Spinal cord (tissue), 9 donors: ENCODE measurements at regions not wholly inside any gene's neighbourhood (a gene's known extent, or its start where the extent isn't known, plus 50 kb on each side); places are given as distances from the start of the nearest gene placed in this dataset.

Source experiments
- DNase-seq, 6 donors: peaks; one replicate each; pipeline versions ENCODE4 v3.0.0 to v3.0.0-alpha.2; 2013 to 2015; ENCODE audit warnings: low spot score in 6 of 6, low read depth in 4 of 6
- H3K27ac ChIP-seq: one replicate; pipeline ENCODE4 v1.5.1; 2013; ENCODE audit warnings: low read depth, low read length, control low read depth
- H3K27me3 ChIP-seq: one replicate; pipeline ENCODE4 v1.6.1; 2013; ENCODE audit warnings: low read length; ENCODE audit not compliant: control insufficient read depth, insufficient read depth
- H3K36me3 ChIP-seq: one replicate; pipeline ENCODE4 v1.6.1; 2013; ENCODE audit warnings: low read length; ENCODE audit not compliant: control insufficient read depth, insufficient read depth
- H3K4me1 ChIP-seq: one replicate; pipeline ENCODE4 v1.6.1; 2013; ENCODE audit warnings: low read length; ENCODE audit not compliant: control insufficient read depth, insufficient read depth
- H3K4me3 ChIP-seq: one replicate; pipeline ENCODE4 v1.5.1; 2013; ENCODE audit warnings: low read depth, low read length, control low read depth
- H3K9me3 ChIP-seq: one replicate; pipeline ENCODE4 v1.6.1; 2013; ENCODE audit warnings: low read length; ENCODE audit not compliant: control insufficient read depth, insufficient read depth
- WGBS: methylation state at CpG from one replicate; pipeline ENCODE4 v1.1.5; 2013; ENCODE audit warnings: missing lambda C conversion rate; ENCODE audit not compliant: insufficient coverage; 5-methylcytosine and 5-hydroxymethylcytosine counted together
- donor health status: healthy.

DNA sequence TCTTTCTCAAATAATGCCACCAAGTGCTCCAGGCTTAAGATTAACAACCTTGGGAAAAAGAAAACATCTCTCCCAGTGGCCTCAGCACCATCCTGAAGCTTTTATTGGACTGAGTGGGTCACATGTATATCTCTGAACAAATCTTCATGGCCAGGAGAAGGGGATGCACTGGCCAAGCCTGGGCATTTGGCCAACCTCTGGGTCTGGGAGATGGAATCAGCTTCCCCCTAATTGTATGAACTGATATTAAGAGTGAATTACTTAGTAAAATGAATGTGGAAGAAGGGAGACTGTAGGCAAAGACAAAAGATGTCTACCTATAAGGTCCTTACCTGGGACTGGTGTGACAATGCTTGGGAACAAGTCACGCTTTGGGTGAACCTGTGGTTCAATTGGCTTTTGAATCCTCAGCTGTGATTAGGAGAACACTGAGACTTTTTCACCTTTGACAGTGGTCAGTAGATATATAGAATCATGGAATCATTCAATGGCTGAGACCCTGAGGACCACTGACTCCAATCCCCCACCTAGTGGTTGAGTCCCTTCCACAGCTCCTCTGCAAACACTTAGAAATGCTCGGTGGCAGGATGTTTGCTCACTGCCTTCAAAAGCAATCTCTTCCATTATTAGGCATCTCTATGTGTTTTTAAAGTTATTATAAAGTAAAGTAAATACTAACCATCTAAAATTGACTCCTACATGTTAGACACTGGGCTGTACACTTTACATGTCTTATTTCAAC lies 102.6 kb upstream of the ATP1A1 start:
- H3K27me3 ChIP-seq = no peaks in the 10 kb centered on the region
- DNase-seq = no peak
- no peak overlapping the region for H3K4me3 ChIP-seq
- no peaks in the 10 kb centered on the region for H3K4me1 ChIP-seq
- WGBS = no CpG with 5 or more reads among the region's 2 CpGs
- no peak overlapping the region for H3K27ac ChIP-seq
- H3K36me3 ChIP-seq = no peaks in the 10 kb centered on the region
- H3K9me3 ChIP-seq = no peaks in the 10 kb centered on the region

DNA sequence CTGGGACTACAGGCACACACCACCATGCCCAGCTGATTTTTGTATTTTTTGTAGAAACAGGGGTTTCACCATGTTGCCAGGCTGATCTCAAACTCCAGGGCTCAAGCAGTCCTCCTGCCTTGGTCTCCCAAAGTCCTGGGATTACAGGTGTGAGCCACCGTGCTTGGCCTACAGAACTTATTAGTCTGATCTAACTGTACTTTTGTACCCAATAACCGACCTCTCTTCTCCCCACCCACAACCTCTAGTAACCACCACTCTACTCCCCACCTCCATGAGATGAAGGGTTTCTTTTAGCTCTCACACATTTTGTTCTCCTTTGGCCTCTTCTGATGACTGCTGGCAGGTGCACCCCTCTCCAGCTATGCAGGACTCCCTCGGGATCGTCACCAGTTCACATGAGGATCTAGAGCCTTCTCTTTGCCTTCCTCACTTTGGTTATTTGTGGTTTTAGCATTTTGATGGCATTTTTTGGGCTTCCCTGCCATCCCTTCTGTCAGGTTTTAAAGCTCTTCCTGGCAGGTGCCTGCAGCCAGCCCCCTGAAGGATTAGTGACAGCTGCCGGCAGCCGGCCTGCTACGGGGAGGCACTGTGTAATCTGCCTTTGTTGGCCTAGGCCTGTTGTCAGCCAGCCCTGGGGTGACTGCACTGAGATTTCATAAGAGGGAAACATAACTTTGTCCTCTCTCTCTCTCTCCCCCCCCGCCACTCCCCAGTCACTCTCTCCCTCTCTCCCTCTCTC lies 99.8 kb upstream of the ATP1A1 start:
- Histone ChIP-seq H3K36me3 (no peaks in the 10 kb centered on the region), H3K9me3 (no peaks in the 10 kb centered on the region), H3K27ac (no peak overlapping the region), H3K4me1 (no peaks in the 10 kb centered on the region), H3K27me3 (no peaks in the 10 kb centered on the region), H3K4me3 (no peak overlapping the region)
- peak in 2 of 6 donors; percentile 20 to 21 for DNase-seq
- 66% methylated on average over 6 of the region's 8 CpGs for WGBS

DNA sequence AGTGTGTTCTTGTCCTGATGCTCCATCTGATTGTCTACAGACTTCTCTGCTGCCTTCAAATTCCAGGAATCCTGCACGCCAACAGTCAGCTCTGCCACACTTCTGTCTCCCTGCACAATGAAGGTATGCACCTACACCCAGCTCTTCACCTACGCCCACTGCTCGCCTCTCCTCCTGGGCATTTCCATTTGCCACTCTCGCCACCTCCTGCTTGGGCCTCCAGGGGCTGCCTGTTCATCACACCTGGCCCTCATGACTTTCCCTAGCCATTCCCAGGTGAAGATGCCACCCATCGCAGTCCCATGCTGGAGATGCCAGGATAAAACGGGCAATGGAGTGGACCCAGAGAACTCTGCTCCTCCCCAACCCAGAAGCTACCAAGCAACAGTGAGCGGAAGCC lies 96.5 kb upstream of the ATP1A1 start:
- Histone ChIP-seq H3K9me3 (no peaks in the 10 kb centered on the region), H3K4me3 (no peak overlapping the region), H3K4me1 (no peaks in the 10 kb centered on the region), H3K27ac (no peak overlapping the region), H3K27me3 (no peaks in the 10 kb centered on the region), H3K36me3 (no peaks in the 10 kb centered on the region)
- no peak for DNase-seq
- 98% methylated on average over 7 of the region's 7 CpGs for WGBS

DNA sequence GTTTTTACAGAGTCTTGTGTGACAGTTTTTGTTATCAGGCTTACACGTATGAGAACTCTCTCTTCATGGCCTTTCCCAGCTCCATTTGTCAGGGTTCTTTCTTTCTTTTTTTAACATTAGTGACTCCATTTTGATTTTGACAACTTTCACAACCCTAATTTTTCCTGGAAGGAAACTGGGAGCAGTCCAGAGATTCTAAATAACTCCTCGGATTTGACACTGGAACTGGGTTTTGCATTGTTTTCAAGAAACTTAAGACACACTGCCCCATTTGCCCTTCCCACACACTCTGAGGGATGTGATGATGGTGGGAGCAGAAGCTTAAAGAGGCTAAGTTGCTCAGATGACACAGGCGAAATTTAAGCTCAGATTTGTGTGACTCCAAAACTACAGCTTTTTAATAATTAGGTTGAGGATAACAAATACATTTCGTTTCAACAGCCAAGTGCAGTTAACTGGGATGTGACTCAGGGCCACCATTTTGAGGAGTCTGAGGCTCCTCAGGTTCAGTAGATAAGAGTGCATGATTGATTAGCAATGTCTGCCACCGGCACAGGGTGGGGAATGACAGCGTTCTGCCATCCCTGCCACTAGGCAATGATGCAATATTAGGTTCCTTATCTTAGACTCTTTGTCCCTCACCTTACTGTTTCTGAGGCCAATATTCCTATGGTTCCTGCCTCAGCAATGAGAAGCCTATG lies 95.1 kb upstream of the ATP1A1 start:
- Histone ChIP-seq H3K36me3 (no peaks in the 10 kb centered on the region), H3K4me3 (no peak overlapping the region), H3K27me3 (no peaks in the 10 kb centered on the region), H3K4me1 (no peaks in the 10 kb centered on the region), H3K27ac (no peak overlapping the region), H3K9me3 (no peaks in the 10 kb centered on the region)
- no peak for DNase-seq
- 67% methylated on average over 4 of the region's 6 CpGs for WGBS

DNA sequence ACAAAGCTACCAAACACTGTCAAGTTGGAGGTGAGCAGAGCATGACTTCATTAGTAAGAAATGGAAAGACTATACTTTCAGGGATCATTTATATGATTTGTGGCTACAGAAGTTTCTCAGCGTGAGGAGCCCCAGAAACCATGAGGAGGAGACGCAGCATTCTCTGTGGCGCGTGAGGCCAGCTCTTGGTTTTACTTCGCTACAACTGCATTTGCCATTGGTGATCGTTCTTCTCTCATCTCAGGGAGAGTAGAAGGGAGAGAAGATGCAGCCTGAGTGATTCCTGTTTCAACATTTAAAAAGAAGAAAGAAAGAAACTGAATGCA lies 94.5 kb upstream of the ATP1A1 start:
- 100% methylated on average over 5 of the region's 6 CpGs for WGBS
- no peak for DNase-seq
- H3K9me3 ChIP-seq = no peaks in the 10 kb centered on the region
- no peaks in the 10 kb centered on the region for H3K36me3 ChIP-seq
- H3K4me1 ChIP-seq = no peaks in the 10 kb centered on the region
- H3K27ac ChIP-seq = no peak overlapping the region
- no peaks in the 10 kb centered on the region for H3K27me3 ChIP-seq
- H3K4me3 ChIP-seq = no peak overlapping the region

DNA sequence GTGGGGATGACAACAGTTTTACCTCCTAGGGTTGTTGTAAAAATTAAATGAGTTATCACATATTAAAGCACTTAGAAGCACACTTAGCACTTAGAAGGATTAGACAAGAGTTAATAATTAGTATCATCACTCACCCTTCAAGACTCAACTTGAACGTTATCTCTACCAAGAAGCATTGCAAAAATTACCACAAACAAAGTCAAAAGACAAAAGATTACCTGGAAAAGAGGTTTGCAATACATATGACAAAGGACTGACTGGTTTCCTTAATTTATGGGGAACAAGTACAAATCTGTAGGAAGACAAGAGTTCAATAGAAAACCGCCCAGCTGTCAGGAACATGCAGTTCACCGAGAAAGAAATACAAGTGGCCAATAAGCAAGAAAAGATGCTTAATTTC lies 93.3 kb upstream of the ATP1A1 start:
- Histone ChIP-seq H3K36me3 (no peaks in the 10 kb centered on the region), H3K27ac (no peak overlapping the region), H3K4me1 (no peaks in the 10 kb centered on the region), H3K27me3 (no peaks in the 10 kb centered on the region), H3K4me3 (no peak overlapping the region), H3K9me3 (no peaks in the 10 kb centered on the region)
- WGBS = 80% methylated on average over 1 of the region's 3 CpGs
- DNase-seq = no peak

DNA sequence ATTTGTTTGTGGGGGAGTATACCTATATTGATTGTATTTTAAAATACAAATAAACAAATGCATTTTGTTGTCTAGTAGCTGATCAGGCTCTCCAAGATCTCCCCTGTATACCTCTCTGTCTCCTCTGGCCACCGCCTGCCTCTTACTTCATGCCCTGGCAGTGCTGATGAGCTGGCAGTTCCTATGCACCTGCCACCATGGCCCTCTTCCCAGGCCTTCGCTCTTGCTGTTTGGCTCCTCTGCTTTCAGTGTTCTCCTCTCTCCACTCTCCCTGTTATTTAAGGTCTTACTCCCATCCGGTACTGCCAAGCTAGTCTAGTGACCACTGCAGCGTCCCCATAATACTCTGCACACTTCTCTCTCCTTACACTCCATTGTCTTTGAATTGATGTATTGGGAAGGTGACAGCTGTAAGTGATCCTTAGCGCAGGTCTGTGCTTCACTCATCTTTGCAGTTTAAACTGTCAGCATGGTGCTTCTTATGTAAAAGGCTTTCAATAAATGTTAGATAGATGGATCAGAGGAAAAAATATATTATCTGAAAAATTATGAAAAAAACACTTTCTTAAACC lies 88.1 kb upstream of the ATP1A1 start:
- no peaks in the 10 kb centered on the region for H3K9me3 ChIP-seq
- DNase-seq = peak in 2 of 6 donors; percentile 20 to 30
- no peak overlapping the region for H3K27ac ChIP-seq

DNA sequence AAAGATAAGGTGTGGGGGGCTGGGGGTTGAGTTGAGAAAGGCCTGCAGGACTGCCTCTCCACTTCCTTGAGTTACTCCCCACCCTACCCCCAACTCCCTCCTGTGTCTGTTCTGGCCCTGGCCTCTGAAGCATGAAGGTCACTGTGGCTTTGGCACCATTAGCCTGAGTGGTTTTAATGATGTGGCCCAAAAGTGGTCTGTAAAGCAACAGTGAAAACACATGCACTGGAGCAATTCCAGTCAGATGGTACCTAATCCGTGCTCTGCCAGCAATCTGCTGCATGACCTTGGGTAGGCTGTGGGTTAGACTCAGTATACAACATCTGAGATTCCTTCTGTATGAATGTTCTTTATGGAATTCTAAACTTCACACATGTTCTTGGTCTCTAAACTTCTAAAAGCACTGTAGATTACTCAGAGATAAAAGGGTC lies 86.5 kb upstream of the ATP1A1 start:
- no peaks in the 10 kb centered on the region for H3K4me1 ChIP-seq
- H3K9me3 ChIP-seq = no peaks in the 10 kb centered on the region
- WGBS = no CpG with 5 or more reads among the region's 1 CpG
- no peaks in the 10 kb centered on the region for H3K27me3 ChIP-seq
- no peak overlapping the region for H3K27ac ChIP-seq
- DNase-seq = no peak
- H3K36me3 ChIP-seq = no peaks in the 10 kb centered on the region
- no peak overlapping the region for H3K4me3 ChIP-seq

More for the DNA sequence above, 88.1 kb upstream of the ATP1A1 start:
- Histone ChIP-seq H3K4me1 (no peaks in the 10 kb centered on the region), H3K36me3 (no peaks in the 10 kb centered on the region), H3K27me3 (no peaks in the 10 kb centered on the region), H3K4me3 (no peak overlapping the region)
- 60% methylated on average over 2 of the region's 5 CpGs for WGBS

DNA sequence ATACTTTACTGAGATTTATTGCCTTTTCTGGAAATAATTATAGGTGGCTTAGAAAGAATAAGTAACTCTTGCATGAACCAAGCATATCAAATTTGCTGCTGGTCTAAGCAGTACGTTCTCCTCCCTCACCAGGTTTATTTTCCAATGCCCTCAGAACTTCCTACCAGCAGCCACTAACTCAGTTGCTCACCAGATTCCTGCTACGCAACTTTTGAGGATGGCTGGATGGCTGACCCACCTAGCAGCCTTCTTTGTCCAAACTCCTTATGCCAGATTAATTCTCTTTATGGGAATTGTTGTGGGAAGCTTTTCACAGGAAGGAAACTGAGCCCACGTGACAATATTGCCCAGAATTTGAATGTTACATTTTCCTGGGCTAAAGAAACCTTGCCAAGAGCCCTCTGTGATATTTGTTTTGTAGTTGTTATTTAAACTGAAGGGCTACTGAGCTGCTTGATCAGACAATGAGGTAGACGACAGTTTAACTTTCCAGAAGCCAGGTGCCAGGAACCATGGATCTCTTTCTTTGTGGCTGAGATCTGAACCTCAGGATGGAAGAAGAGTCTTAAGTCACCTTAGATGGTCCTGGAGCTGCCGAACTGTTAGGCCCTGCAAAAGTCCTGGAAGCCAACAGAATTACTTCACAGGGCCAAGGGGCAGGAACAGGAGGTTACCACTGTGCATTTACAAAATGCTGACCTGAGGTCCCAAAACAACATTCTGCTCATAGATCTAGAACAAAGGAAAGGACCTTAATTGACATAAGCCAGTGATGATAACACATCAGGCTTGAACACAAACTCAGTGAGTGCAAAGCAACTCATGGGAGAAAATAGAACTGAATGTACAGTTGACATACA lies 85.5 kb upstream of the ATP1A1 start:
- Histone ChIP-seq H3K27me3 (no peaks in the 10 kb centered on the region), H3K27ac (no peak overlapping the region), H3K4me1 (no peaks in the 10 kb centered on the region), H3K9me3 (no peaks in the 10 kb centered on the region), H3K4me3 (no peak overlapping the region), H3K36me3 (no peaks in the 10 kb centered on the region)
- DNase-seq = no peak
- 82% methylated on average over 3 of the region's 5 CpGs for WGBS
